Sigmoid colon (tissue), 4 donors: ENCODE measurements at regions not wholly inside any gene's neighbourhood (a gene's known extent, or its start where the extent isn't known, plus 50 kb on each side); places are given as distances from the start of the nearest gene placed in this dataset.

ENCODE experiments used
- CTCF ChIP-seq, 4 experiments: fragments of 450-650 bp in 3 of 4; fragments of 200-600 bp in 1 of 4; IDR thresholded peaks; one replicate each; pipeline ENCODE4 v1.5.1; 2016 to 2019; ENCODE audit warnings: antibody characterized with exemption in 4 of 4, mild to moderate bottlenecking in 3 of 4, moderate library complexity in 2 of 4
- EP300 ChIP-seq, 4 donors: sonication (generic); formaldehyde crosslinking; IDR thresholded peaks; one replicate each; pipeline ENCODE4 v1.6.1; 2017; ENCODE audit warnings: antibody characterized with exemption in 4 of 4
- POLR2A ChIP-seq, 2 donors: fragments of 450-650 bp; IDR thresholded peaks; one replicate each; pipeline ENCODE4 v1.6.1; 2016; ENCODE audit warnings: antibody characterized with exemption in 2 of 2, mild to moderate bottlenecking in 2 of 2, moderate library complexity in 2 of 2
- POLR2AphosphoS5 ChIP-seq, 4 donors: sonication (generic); formaldehyde crosslinking; IDR thresholded peaks; one replicate each; pipeline ENCODE4 v1.6.1; 2017; ENCODE audit warnings: antibody characterized with exemption in 4 of 4

GRCh38 chr7:131652194-131652593 is 95.8 kb upstream of the PODXL start:
- TF ChIP-seq CTCF (IDR thresholded peaks at IDR 0.05) (no peak), POLR2AphosphoS5 (IDR thresholded peaks at IDR 0.05) (no peak), POLR2A (IDR thresholded peaks at IDR 0.05) (no peak), EP300 (IDR thresholded peaks at IDR 0.05) (no peak)
